AG09319 (cell line): ENCODE measurements at regions not wholly inside any gene's neighbourhood (a gene's known extent, or its start where the extent isn't known, plus 50 kb on each side); places are given as distances from the start of the nearest gene placed in this dataset.
"Not testable (repeated sequence)": the region's sequence is repeated elsewhere in the genome, so short reads cannot be mapped to it uniquely, and the experiment has no call there.

Experiments used
- DNase-seq: peaks from one replicate; pipeline ENCODE4 v3.0.0-alpha.2; 2010; ENCODE audit warnings: low read depth; ENCODE audit errors: extremely low read depth
- CTCF ChIP-seq: IDR thresholded peaks from 2 replicates; pipeline ENCODE4 v1.5.1; 2011; ENCODE audit warnings: low read depth, mild to moderate bottlenecking, inconsistent platforms, low read length, moderate library complexity

GRCh38 chr2:18976168-18976961 lies 382.1 kb downstream of the OSR1 start:
- DNase-seq = no peak
- no peak for TF ChIP-seq CTCF

DNA sequence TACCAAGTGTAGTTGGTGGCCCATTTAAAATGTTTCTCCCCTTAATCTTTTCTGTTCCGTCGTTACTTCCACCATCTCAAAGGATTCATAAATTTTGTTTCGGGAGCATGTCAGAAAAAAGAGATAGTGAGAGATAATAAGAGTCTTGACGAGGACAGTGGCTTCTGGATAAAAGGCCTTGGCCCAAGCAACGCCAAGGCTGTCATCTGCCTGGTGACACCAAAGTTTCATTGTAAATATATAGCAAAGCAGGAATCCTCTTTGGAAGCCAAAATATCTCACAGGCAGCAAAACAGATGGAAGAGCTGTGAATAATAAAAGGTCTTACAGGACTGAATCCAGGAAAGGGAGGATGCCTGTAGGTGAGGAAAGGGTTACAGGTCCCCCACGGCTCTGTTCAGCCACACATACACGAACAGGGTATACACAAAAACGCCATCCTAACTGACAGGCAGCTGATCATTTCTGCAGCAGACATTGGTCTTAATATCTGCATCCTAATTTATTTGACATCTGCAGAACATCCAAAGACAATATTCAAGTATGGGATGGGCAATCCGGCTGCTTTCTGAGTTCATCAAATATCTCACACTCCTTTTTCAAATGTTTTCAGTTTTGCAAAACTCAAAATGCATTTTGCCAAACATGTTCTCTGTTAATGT lies 382.8 kb downstream of the OSR1 start:
- no peak for TF ChIP-seq CTCF
- DNase-seq = no peak

GRCh38 chr2:18971628-18972027 lies 382.3 kb upstream of the NT5C1B start:
- TF ChIP-seq CTCF = no peak

GRCh38 chr2:18971069-18971378 lies 381.7 kb upstream of the NT5C1B start:
- TF ChIP-seq CTCF = no peak

More at GRCh38 chr2:18971628-18972027, 382.3 kb upstream of the NT5C1B start:
- DNase-seq = no peak

GRCh38 chr2:18966131-18966530 lies 376.8 kb upstream of the NT5C1B start:
- TF ChIP-seq CTCF = no peak
- DNase-seq = peak; percentile 40

More at GRCh38 chr2:18971069-18971378, 381.7 kb upstream of the NT5C1B start:
- DNase-seq = no peak

- not testable (repeated sequence) for DNase-seq
Observed at GRCh38 chr2:18963739-18964256, 374.4 kb upstream of the NT5C1B start.

GRCh38 chr2:18961991-18962421 lies 372.6 kb upstream of the NT5C1B start:
- no peak for DNase-seq
- no peak for TF ChIP-seq CTCF
